C4-2B (cell line): ENCODE measurements at regions not wholly inside any gene's neighbourhood (a gene's known extent, or its start where the extent isn't known, plus 50 kb on each side); places are given as distances from the start of the nearest gene placed in this dataset.

Experiments
- H3K27ac ChIP-seq: fragments of 450-650 bp; 2 replicates; pipeline ENCODE4 v1.5.1; 2017
- CTCF ChIP-seq: fragments of 450-650 bp; conservative IDR thresholded peaks from 2 replicates; pipeline ENCODE4 v1.5.1; 2017; ENCODE audit warnings: mild to moderate bottlenecking
- ZFX ChIP-seq: fragments of 450-650 bp; IDR thresholded peaks from 2 replicates; pipeline ENCODE4 v1.6.1; 2017

GRCh38 chr13:73428706-73429105 is 369.9 kb downstream of the KLF5 start:
- no peak for TF ChIP-seq CTCF
- TF ChIP-seq ZFX, result no peak
- H3K27ac ChIP-seq, result no peak overlapping the region

DNA sequence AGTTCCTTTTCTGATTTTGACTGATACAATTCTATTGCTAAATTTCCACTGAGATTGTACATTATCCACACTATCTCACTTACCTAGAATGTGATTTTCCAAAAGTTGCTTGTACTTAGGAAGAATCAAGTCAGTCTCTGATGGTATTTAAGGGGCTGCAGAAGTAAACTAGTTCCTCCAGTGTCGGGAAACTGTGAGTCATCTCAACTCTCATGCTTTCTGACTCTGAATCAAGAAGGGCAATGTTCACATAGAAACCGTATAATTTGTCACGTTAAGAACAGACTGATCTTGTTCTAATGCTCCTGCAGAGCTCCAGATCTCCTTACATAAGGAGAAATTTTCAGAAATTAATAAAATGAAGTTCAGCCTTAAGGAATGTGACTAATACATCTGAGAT is 369.3 kb downstream of the KLF5 start:
- TF ChIP-seq CTCF (no peak), ZFX (no peak)
- no peak overlapping the region for H3K27ac ChIP-seq

- no peak for TF ChIP-seq ZFX
- no peak overlapping the region for H3K27ac ChIP-seq
Measured at GRCh38 chr13:73422973-73423372, 364.2 kb downstream of the KLF5 start.

DNA sequence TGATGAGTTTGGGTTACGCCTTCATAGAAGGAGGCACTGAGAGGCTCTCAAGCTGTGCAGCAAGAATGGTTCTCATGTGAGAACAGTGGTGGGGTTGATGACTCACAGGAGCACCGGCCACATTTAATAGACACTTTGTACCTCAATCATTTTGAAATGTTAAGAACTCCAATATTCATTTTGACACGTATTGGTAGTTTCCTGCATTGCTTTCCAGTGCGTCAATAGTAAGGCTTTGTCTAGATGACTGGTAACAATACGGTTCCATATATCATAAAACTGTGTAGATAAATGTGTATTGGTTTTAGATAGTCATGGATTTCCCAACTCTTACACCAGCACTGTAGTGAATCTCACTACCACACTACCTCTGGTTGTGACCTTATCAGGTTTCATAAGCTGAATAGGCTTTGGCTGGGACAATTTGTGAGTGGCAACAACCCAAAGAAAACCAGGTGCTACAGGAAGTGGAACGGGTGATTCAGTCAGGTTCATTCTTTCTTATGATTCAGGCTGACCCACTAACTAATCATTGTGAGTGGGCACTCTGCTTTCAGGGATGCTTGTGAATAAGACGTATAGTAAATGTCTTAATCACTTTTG is 362.6 kb downstream of the KLF5 start:
- H3K27ac ChIP-seq, result no peak overlapping the region
- TF ChIP-seq ZFX (no peak), CTCF (no peak)

DNA sequence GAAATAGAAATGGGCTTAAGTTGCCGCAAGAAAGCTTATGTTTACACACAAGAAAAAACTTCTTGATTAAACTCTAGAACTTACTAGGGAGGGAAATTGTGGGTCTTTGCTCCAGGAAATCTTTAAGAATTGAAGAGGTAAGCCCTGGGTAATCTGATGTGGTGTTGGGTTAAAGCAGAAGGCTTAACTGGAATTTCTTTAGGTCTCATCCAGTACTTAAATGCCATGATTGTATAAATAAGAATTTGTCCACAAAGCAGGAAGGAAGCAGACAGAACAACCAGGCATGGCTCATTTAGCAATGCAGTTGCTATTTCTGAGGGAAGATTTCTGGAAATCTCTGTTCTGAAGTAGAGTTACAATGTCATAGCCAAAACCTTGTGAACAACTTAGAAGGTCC is 360.4 kb downstream of the KLF5 start:
- H3K27ac ChIP-seq, result no peak overlapping the region

DNA sequence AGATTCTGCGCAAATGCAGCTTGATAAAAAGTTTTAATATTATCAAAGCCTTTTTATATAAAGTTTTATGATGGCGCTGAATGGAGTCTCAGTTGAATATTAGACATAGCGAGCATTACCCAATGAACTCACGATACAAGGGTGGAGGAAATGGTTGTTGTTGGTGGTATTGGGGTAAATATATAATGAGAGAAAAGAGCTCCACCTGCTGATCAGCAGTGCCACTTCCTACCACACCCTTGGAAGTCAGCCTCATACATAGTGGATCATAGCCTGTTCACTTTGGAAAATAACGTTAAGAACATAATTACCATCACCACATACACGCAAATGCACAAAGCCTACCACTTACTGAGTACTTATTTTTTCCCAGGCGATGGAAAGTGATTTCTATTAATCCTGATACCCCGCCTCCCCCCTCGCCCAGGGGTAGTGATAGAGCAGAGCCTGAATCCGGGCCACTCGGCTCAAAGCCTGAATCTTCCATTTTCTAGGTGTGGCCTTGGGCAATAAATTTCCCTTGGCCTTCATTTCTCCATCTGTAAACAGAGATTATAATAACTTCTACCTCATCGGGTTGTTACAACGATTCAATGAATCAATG is 358.3 kb downstream of the KLF5 start:
- no peak overlapping the region for H3K27ac ChIP-seq
- TF ChIP-seq CTCF (peak; percentile 33), ZFX (no peak)

More for the DNA sequence above, 360.4 kb downstream of the KLF5 start:
- TF ChIP-seq ZFX (no peak), CTCF (no peak)

DNA sequence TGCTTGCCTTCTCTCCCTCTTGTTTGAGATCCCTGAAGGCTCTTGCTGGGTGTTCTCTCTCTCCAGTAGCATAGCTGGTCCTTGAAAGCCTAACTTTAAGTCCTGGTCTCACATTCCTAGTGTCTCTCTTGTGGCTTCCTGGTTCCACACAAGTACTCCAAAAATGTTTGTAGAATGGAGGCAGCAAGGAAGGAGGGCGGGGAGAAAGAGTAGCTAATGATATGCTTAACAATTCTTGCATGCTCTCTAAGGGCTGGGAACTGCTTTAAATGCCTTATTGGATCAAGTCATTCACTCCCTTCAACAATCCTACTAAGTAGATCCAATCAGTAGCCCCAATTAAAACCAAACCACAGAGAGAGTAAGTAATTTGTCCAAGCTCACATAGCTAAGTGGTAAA is 357.3 kb downstream of the KLF5 start:
- H3K27ac ChIP-seq, result no peak overlapping the region
- TF ChIP-seq ZFX (no peak), CTCF (no peak)

DNA sequence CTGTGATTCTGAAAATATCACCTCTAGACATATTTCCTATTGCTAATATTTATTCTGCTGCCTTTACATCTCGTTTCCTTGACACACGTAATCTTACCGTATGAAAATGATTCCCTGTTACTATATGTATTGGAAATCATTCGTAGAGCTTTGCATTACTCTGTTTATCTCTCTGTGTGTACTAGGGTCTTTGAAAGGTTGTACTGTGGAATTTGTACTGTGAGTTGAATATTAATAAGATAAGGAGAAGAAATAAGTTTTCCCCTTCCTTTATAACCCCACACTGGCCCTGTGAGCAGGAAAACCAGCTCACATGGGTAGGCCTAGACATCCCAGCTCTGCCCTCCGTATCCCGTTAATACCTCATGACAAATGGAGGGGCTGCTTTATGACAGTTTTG is 354.9 kb downstream of the KLF5 start:
- no peak overlapping the region for H3K27ac ChIP-seq
- no peak for TF ChIP-seq ZFX
- TF ChIP-seq CTCF, result no peak
